Choroid plexus epithelial cell (primary cell): ENCODE measurements at regions not wholly inside any gene's neighbourhood (a gene's known extent, or its start where the extent isn't known, plus 50 kb on each side); places are given as distances from the start of the nearest gene placed in this dataset.

ENCODE experiments used
- DNase-seq: peaks from one replicate; pipeline ENCODE4 v3.0.0-alpha.2; 2010; ENCODE audit warnings: low read depth
- H3K4me3 ChIP-seq: 2 replicates; pipeline ENCODE4 v1.5.1; 2011; ENCODE audit warnings: low read depth, mild to moderate bottlenecking, control low read depth, low read length, moderate library complexity
- TF ChIP-seq, protein P1 (sequence below): conservative IDR thresholded peaks from 2 replicates; pipeline ENCODE4 v1.5.1; 2011; ENCODE audit warnings: low read depth, mild to moderate bottlenecking, control low read depth, inconsistent platforms, low read length, moderate library complexity

DNA sequence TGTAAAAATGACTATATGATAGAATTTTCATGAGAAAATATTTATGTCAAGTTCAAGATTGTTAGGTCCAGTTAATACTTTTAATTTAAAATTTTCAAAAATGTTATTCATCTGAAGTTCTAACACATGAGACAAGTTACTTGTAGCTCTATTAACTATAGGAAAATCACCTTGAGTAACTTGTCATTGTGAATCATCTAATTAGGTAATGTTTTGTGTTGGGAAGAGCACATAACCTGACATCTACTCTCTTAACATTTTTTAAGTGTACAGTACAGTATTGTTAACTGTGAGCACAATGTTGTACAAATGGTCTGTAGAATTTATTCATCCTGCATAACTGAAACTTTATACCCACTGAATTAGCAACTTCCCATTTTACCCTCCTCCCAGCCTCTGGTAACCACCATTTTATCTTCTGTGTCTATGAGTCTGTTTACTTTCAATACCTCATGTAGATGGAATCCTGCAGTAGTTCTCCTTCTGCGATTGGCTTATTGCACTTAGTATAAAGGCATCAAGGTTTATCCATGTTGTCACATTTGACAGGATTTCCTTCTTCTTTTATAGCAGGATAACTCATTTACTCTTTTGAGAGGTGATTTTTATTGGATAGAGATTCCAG lies 54.6 kb downstream of the ARL4A start:
- TF ChIP-seq, protein P1, sequence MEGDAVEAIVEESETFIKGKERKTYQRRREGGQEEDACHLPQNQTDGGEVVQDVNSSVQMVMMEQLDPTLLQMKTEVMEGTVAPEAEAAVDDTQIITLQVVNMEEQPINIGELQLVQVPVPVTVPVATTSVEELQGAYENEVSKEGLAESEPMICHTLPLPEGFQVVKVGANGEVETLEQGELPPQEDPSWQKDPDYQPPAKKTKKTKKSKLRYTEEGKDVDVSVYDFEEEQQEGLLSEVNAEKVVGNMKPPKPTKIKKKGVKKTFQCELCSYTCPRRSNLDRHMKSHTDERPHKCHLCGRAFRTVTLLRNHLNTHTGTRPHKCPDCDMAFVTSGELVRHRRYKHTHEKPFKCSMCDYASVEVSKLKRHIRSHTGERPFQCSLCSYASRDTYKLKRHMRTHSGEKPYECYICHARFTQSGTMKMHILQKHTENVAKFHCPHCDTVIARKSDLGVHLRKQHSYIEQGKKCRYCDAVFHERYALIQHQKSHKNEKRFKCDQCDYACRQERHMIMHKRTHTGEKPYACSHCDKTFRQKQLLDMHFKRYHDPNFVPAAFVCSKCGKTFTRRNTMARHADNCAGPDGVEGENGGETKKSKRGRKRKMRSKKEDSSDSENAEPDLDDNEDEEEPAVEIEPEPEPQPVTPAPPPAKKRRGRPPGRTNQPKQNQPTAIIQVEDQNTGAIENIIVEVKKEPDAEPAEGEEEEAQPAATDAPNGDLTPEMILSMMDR, result no peak
- no peak overlapping the region for H3K4me3 ChIP-seq
- DNase-seq, result peak; percentile 55

DNA sequence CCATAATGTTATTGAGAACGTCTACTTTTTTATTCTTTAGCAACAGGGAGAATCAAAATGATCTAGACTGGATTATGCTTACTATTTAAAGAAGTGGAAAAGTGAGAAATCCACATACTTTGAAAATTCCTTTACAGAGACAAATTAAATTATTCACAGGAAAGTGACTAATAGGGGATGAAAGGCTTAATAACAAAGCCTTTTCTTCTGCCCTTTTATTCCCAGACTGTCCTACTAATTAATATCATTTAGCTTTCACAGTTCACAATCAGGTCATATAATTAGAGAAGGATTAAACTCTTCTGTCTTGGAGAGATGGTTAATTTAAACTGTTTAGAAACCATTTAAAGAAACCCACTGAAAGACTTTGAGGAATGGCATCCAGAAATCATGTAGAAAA lies 58.8 kb downstream of the ARL4A start:
- TF ChIP-seq, protein P1, result no peak
- no peak for DNase-seq
- no peak overlapping the region for H3K4me3 ChIP-seq

DNA sequence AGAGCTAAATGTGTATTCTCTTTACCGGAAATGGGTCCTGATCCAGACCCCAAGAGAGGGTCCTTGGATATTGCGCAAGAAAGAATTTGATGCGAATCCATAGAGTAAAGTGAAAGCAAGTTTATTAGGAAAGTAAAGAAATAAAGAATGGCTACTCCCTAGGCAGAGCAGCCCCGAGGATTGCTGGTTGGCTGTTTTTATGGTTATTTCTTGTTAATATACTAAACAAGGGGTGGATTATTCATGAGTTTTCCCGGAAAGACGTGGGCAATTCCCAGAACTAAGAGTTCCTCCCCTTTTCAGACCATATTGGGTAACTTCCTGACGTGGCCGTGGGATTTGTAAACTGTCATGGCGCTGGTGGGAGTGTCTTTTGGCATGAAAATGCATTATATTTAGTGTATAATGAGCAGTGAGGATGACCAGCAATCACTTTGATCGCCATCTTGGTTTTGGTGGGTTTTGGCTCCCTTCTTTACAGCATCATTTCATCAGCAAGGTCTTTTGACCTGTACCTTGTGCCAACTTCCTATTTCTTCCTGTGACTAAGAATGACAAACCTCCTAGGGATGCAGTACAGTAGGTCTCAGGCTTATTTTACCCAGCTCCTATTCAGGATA lies 60.4 kb downstream of the ARL4A start:
- DNase-seq, result no peak
- TF ChIP-seq, protein P1, result no peak
- no peak overlapping the region for H3K4me3 ChIP-seq

DNA sequence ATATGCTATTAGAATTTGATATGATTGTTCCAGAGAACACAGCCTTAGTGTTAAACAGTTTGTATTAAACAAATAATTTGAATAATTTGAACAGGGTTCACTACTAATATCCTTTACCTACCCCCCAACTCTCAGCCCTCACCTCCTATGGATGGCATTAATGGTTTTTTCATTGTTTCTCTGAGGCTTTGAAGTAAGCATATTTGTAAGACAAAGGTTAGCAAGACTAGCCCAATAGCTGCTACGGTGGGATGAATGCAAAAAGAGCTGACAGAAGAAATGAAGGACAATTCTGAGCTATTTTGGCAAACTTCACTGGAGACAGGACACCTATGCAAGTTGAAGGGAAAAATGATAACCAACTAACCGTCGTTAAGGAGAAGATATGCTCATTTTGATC lies 61.6 kb downstream of the ARL4A start:
- no peak overlapping the region for H3K4me3 ChIP-seq
- TF ChIP-seq, protein P1, result no peak
- no peak for DNase-seq

DNA sequence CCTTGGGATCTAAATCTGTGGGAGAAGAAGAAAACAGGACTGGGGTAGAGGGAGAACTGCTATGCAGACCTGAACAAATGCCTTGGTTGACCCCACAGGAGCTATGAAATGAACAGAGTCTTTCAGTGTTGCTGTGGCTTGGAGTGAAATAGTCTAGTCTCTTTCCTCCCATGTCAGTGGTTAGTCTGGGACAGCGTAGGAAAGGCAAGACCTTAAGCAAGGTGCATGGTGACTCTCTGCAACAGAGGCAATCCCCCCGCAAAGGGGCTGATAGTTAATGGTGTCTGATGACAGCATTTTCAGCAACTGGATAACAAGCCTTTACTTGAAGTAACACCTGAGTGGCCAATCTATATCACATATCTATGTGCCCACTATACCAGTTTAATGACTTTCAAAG lies 62.3 kb downstream of the ARL4A start:
- TF ChIP-seq, protein P1, result no peak
- H3K4me3 ChIP-seq, result no peak overlapping the region
- DNase-seq, result no peak

DNA sequence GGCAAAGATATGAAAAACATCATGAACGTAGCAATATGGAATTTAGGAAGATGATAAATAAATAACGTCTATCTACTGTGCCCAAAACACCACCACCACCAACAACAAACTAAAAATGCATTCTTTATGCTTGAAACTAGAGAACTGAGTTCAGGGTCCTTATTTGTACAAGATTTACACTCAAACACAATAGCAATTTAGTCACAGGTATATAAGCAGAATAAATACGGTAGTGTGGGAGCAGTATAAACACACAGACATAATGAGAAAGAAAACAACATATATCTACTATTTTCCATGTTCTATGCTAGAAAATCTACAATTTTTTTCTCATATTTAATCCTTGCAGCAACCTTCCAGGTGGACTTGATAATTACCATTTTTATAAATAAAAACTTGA lies 64.3 kb downstream of the ARL4A start:
- DNase-seq, result no peak
- no peak overlapping the region for H3K4me3 ChIP-seq
- TF ChIP-seq, protein P1, result no peak

DNA sequence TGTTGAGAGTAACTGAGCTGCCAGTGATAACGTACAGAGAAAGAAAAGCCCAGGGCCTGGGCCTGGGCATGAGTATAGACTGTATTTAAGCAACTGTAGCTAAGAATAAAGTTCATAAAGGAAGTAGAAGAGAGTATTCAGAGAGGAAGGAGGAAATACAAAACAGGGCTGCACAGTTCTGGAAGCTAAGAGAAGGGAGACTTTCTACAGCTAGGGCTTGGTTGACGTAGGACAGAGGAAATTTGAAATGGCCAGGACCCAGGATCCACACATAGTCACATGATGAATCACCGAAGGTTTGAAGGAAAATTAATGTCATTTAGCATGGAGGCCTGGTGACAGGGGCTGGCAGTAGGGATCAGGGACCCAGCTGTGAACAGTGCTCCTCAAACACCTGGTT lies 66.7 kb downstream of the ARL4A start:
- no peak overlapping the region for H3K4me3 ChIP-seq
- TF ChIP-seq, protein P1, result no peak
- DNase-seq, result no peak
